ENCODE measurements at regions not wholly inside any gene's neighbourhood (a gene's known extent, or its start where the extent isn't known, plus 50 kb on each side); places are given as distances from the start of the nearest gene placed in this dataset.
"Not testable (repeated sequence)": the region's sequence is repeated elsewhere in the genome, so short reads cannot be mapped to it uniquely, and the experiment has no call there.

GRCh38 chr3:26042126-26042525 lies 252.2 kb downstream of the OXSM start:
- H3K4me1 Mint-ChIP-seq (ENCODE audit: low read depth); H3K27ac Mint-ChIP-seq; H3K4me3 Mint-ChIP-seq; H3K36me3 Mint-ChIP-seq; H3K27me3 Mint-ChIP-seq: not testable (repeated sequence)
- peaks cover 15% of the 10 kb centered on the region for H3K9me3 Mint-ChIP-seq (ENCODE audit: low read depth)

GRCh38 chr3:26049951-26050350 lies 260.1 kb downstream of the OXSM start:
- Mint-ChIP-seq H3K27me3 (no peaks in the 10 kb centered on the region), H3K4me3 (no peak overlapping the region), H3K9me3 (ENCODE audit: low read depth) (peaks cover under 1% of the 10 kb centered on the region), H3K27ac (no peak overlapping the region), H3K36me3 (no peaks in the 10 kb centered on the region), H3K4me1 (ENCODE audit: low read depth) (no peaks in the 10 kb centered on the region)

- H3K27me3 Mint-ChIP-seq = no peaks in the 10 kb centered on the region
- H3K9me3 Mint-ChIP-seq (ENCODE audit: low read depth) = no peaks in the 10 kb centered on the region
- H3K36me3 Mint-ChIP-seq = no peaks in the 10 kb centered on the region
- H3K27ac Mint-ChIP-seq = no peak overlapping the region
- H3K4me3 Mint-ChIP-seq = no peak overlapping the region
- H3K4me1 Mint-ChIP-seq (ENCODE audit: low read depth) = no peaks in the 10 kb centered on the region
Measured at GRCh38 chr3:26050776-26051175, 260.9 kb downstream of the OXSM start.

- Mint-ChIP-seq H3K36me3 (no peaks in the 10 kb centered on the region), H3K9me3 (ENCODE audit: low read depth) (no peaks in the 10 kb centered on the region), H3K4me1 (ENCODE audit: low read depth) (no peaks in the 10 kb centered on the region), H3K4me3 (no peak overlapping the region), H3K27ac (no peak overlapping the region), H3K27me3 (no peaks in the 10 kb centered on the region)
Measured at GRCh38 chr3:26058901-26059321, 269.0 kb downstream of the OXSM start.

GRCh38 chr3:26061947-26062346 lies 272.1 kb downstream of the OXSM start:
- no peaks in the 10 kb centered on the region for H3K9me3 Mint-ChIP-seq (ENCODE audit: low read depth)

GRCh38 chr3:26064297-26064696 lies 274.4 kb downstream of the OXSM start:
- H3K36me3 Mint-ChIP-seq = no peaks in the 10 kb centered on the region
- no peaks in the 10 kb centered on the region for H3K4me1 Mint-ChIP-seq (ENCODE audit: low read depth)
- no peak overlapping the region for H3K27ac Mint-ChIP-seq
- no peaks in the 10 kb centered on the region for H3K9me3 Mint-ChIP-seq (ENCODE audit: low read depth)
- H3K27me3 Mint-ChIP-seq = no peaks in the 10 kb centered on the region
- no peak overlapping the region for H3K4me3 Mint-ChIP-seq

More at GRCh38 chr3:26061947-26062346, 272.1 kb downstream of the OXSM start:
- H3K27me3 Mint-ChIP-seq = no peaks in the 10 kb centered on the region
- H3K4me3 Mint-ChIP-seq = no peak overlapping the region
- H3K4me1 Mint-ChIP-seq (ENCODE audit: low read depth) = no peaks in the 10 kb centered on the region
- H3K36me3 Mint-ChIP-seq = no peaks in the 10 kb centered on the region
- H3K27ac Mint-ChIP-seq = no peak overlapping the region

- Mint-ChIP-seq H3K27ac (no peak overlapping the region), H3K27me3 (no peaks in the 10 kb centered on the region), H3K9me3 (ENCODE audit: low read depth) (no peaks in the 10 kb centered on the region), H3K36me3 (no peaks in the 10 kb centered on the region), H3K4me1 (ENCODE audit: low read depth) (no peaks in the 10 kb centered on the region), H3K4me3 (no peak overlapping the region)
Measured at GRCh38 chr3:26068890-26069289, 279.0 kb downstream of the OXSM start.

- Mint-ChIP-seq H3K4me3 (no peak overlapping the region), H3K4me1 (ENCODE audit: low read depth) (no peaks in the 10 kb centered on the region), H3K36me3 (no peaks in the 10 kb centered on the region), H3K27me3 (no peaks in the 10 kb centered on the region), H3K27ac (no peak overlapping the region), H3K9me3 (ENCODE audit: low read depth) (no peaks in the 10 kb centered on the region)
Measured at GRCh38 chr3:26070854-26071253, 281.0 kb downstream of the OXSM start.

GRCh38 chr3:26074080-26074479 lies 284.2 kb downstream of the OXSM start:
- Mint-ChIP-seq H3K9me3 (ENCODE audit: low read depth) (no peaks in the 10 kb centered on the region), H3K36me3 (no peaks in the 10 kb centered on the region), H3K27me3 (no peaks in the 10 kb centered on the region), H3K4me3 (no peak overlapping the region), H3K27ac (no peak overlapping the region), H3K4me1 (ENCODE audit: low read depth) (no peaks in the 10 kb centered on the region)

- H3K27me3 Mint-ChIP-seq = no peaks in the 10 kb centered on the region
- H3K27ac Mint-ChIP-seq = no peak overlapping the region
- no peaks in the 10 kb centered on the region for H3K36me3 Mint-ChIP-seq
- no peaks in the 10 kb centered on the region for H3K4me1 Mint-ChIP-seq (ENCODE audit: low read depth)
- H3K9me3 Mint-ChIP-seq (ENCODE audit: low read depth) = no peaks in the 10 kb centered on the region
- no peak overlapping the region for H3K4me3 Mint-ChIP-seq
Measured at GRCh38 chr3:26078539-26078938, 288.6 kb downstream of the OXSM start.

GRCh38 chr3:26081166-26081565 lies 291.3 kb downstream of the OXSM start:
- peaks cover 5% of the 10 kb centered on the region for H3K9me3 Mint-ChIP-seq (ENCODE audit: low read depth)
- no peak overlapping the region for H3K27ac Mint-ChIP-seq
- no peaks in the 10 kb centered on the region for H3K36me3 Mint-ChIP-seq
- no peaks in the 10 kb centered on the region for H3K4me1 Mint-ChIP-seq (ENCODE audit: low read depth)
- no peak overlapping the region for H3K4me3 Mint-ChIP-seq
- no peaks in the 10 kb centered on the region for H3K27me3 Mint-ChIP-seq

GRCh38 chr3:26081806-26082205 lies 291.9 kb downstream of the OXSM start:
- Mint-ChIP-seq H3K27me3 (no peaks in the 10 kb centered on the region), H3K9me3 (ENCODE audit: low read depth) (peaks cover 5% of the 10 kb centered on the region), H3K4me3 (no peak overlapping the region), H3K4me1 (ENCODE audit: low read depth) (no peaks in the 10 kb centered on the region), H3K27ac (no peak overlapping the region), H3K36me3 (no peaks in the 10 kb centered on the region)

GRCh38 chr3:26082911-26083310 lies 293.0 kb downstream of the OXSM start:
- H3K4me1 Mint-ChIP-seq (ENCODE audit: low read depth) = no peaks in the 10 kb centered on the region
- H3K9me3 Mint-ChIP-seq (ENCODE audit: low read depth) = peaks cover 5% of the 10 kb centered on the region
- H3K27ac Mint-ChIP-seq = no peak overlapping the region
- no peaks in the 10 kb centered on the region for H3K27me3 Mint-ChIP-seq
- no peaks in the 10 kb centered on the region for H3K36me3 Mint-ChIP-seq
- H3K4me3 Mint-ChIP-seq = no peak overlapping the region

GRCh38 chr3:26084629-26085028 lies 294.7 kb downstream of the OXSM start:
- H3K27me3 Mint-ChIP-seq = no peaks in the 10 kb centered on the region
- no peak overlapping the region for H3K27ac Mint-ChIP-seq
- H3K9me3 Mint-ChIP-seq (ENCODE audit: low read depth) = peaks cover 17% of the 10 kb centered on the region
- no peaks in the 10 kb centered on the region for H3K4me1 Mint-ChIP-seq (ENCODE audit: low read depth)
- H3K4me3 Mint-ChIP-seq = no peak overlapping the region
- no peaks in the 10 kb centered on the region for H3K36me3 Mint-ChIP-seq

GRCh38 chr3:26087751-26088150 lies 297.9 kb downstream of the OXSM start:
- Mint-ChIP-seq H3K9me3 (ENCODE audit: low read depth) (peaks cover 17% of the 10 kb centered on the region), H3K4me3 (no peak overlapping the region), H3K27ac (no peak overlapping the region), H3K27me3 (no peaks in the 10 kb centered on the region), H3K36me3 (no peaks in the 10 kb centered on the region), H3K4me1 (ENCODE audit: low read depth) (no peaks in the 10 kb centered on the region)

- Mint-ChIP-seq H3K9me3 (ENCODE audit: low read depth) (peaks cover 20% of the 10 kb centered on the region), H3K36me3 (no peaks in the 10 kb centered on the region), H3K27me3 (no peaks in the 10 kb centered on the region), H3K4me1 (ENCODE audit: low read depth) (no peaks in the 10 kb centered on the region), H3K4me3 (no peak overlapping the region), H3K27ac (no peak overlapping the region)
Measured at GRCh38 chr3:26089249-26089648, 299.4 kb downstream of the OXSM start.

GRCh38 chr3:26090589-26090988 lies 300.7 kb downstream of the OXSM start:
- Mint-ChIP-seq H3K36me3 (no peaks in the 10 kb centered on the region), H3K27ac (no peak overlapping the region), H3K9me3 (ENCODE audit: low read depth) (peaks cover 16% of the 10 kb centered on the region), H3K4me1 (ENCODE audit: low read depth) (no peaks in the 10 kb centered on the region), H3K4me3 (no peak overlapping the region), H3K27me3 (no peaks in the 10 kb centered on the region)
